Endothelial cell of umbilical vein (primary cell): ENCODE measurements at regions not wholly inside any gene's neighbourhood (a gene's known extent, or its start where the extent isn't known, plus 50 kb on each side); places are given as distances from the start of the nearest gene placed in this dataset.

ENCODE experiments used
- BruUV-seq: library from RNA; stranded (reverse); fragments of 400-500 nt; replicated peaks from 2 replicates; lab custom pipeline; 2021; lab: Mats Ljungman, UMichigan
- CTCF ChIA-PET: fragments of 300-600, 350-600 bp; sonication (Branson Sonifier 250); formaldehyde crosslinking; loops from one replicate; lab custom pipeline; 2021; ENCODE audit warnings: antibody characterized with exemption, inconsistent platforms; lab: Charles Lee
- POLR2A ChIA-PET: fragments of 300-600, 350-600 bp; sonication (Branson Sonifier 250); formaldehyde crosslinking; loops from one replicate; lab custom pipeline; 2021; ENCODE audit warnings: antibody characterized with exemption, inconsistent platforms; lab: Charles Lee
- DNase-seq: peaks from one replicate; pipeline ENCODE4 v3.0.0-alpha.2; 2011; ENCODE audit warnings: low read depth, low spot score
- FAIRE-seq: peaks from 2 replicates; lab custom pipeline; 2011; peaks lifted over from hg19 to GRCh38; lab: Jason Lieb, UNC
- H2AFZ ChIP-seq: 2 replicates; pipeline ENCODE4 v1.6.0; 2012; ENCODE audit warnings: low read depth, low read length, control low read depth, inconsistent platforms
- H3K27ac ChIP-seq: 2 replicates; pipeline ENCODE4 v1.5.1; 2011; ENCODE audit warnings: low read depth, mild to moderate bottlenecking, control low read depth, low read length, moderate library complexity; ENCODE audit not compliant: insufficient read depth
- H3K27me3 ChIP-seq, 2 experiments: 2 replicates each; pipeline versions ENCODE4 v1.6.0 to v1.6.1; 2011; ENCODE audit warnings: low read length in 2 of 2, mixed read lengths in 1 of 2; ENCODE audit not compliant: control insufficient read depth in 2 of 2, insufficient read depth in 2 of 2
- H3K36me3 ChIP-seq, 2 experiments: 2 replicates in 1 of 2; 3 replicates in 1 of 2; pipeline ENCODE4 v1.5.1; 2011; ENCODE audit warnings: low read length in 2 of 2, mild to moderate bottlenecking in 1 of 2, moderate library complexity in 1 of 2; ENCODE audit not compliant: control insufficient read depth in 2 of 2, insufficient read depth in 2 of 2; ENCODE audit errors: extremely low read depth in 1 of 2
- H3K4me1 ChIP-seq: 3 replicates; pipeline ENCODE4 v1.5.1; 2011; ENCODE audit warnings: mild to moderate bottlenecking, low read length; ENCODE audit not compliant: control insufficient read depth, insufficient read depth; ENCODE audit errors: extremely low read depth
- H3K4me2 ChIP-seq: 2 replicates; pipeline ENCODE4 v1.6.1; 2011; ENCODE audit warnings: low read length, control low read depth, mixed read lengths; ENCODE audit not compliant: insufficient read depth
- H3K4me3 ChIP-seq, 3 experiments: fragments of 200-600 bp in 1 of 3; sonication (generic), shearing (Covaris generic) in 1 of 3; replicated peaks in 1 of 3; 2 replicates each; pipeline ENCODE4 v1.5.1; 2011 to 2016; ENCODE audit warnings: control low read depth in 3 of 3, low read length in 3 of 3, mild to moderate bottlenecking in 2 of 3, inconsistent platforms in 1 of 3, low read depth in 1 of 3, moderate library complexity in 1 of 3; ENCODE audit not compliant: insufficient read depth in 1 of 3
- H3K79me2 ChIP-seq: 2 replicates; pipeline ENCODE4 v1.6.0; 2012; ENCODE audit warnings: low read length, inconsistent platforms; ENCODE audit not compliant: control insufficient read depth, insufficient read depth
- H3K9ac ChIP-seq: replicated peaks from 2 replicates; pipeline ENCODE3; 2011; ENCODE audit warnings: low read length, control low read depth; ENCODE audit not compliant: insufficient read depth; ENCODE audit errors: extremely low read depth
- H3K9me1 ChIP-seq: replicated peaks from 3 replicates; pipeline ENCODE4 v1.6.0; 2011; ENCODE audit warnings: mild to moderate bottlenecking, low read length; ENCODE audit not compliant: control insufficient read depth, insufficient read depth; ENCODE audit errors: extremely low read depth
- H3K9me3 ChIP-seq: replicated peaks from 2 replicates; pipeline ENCODE4 v1.5.1; 2012; ENCODE audit warnings: low read length, inconsistent platforms; ENCODE audit not compliant: control insufficient read depth, insufficient read depth
- H4K20me1 ChIP-seq: replicated peaks from 2 replicates; pipeline ENCODE3; 2011; ENCODE audit warnings: mild to moderate bottlenecking, low read length; ENCODE audit not compliant: control insufficient read depth, insufficient read depth; ENCODE audit errors: extremely low read depth
- CTCF ChIP-seq, 2 donors: IDR thresholded peaks; 1 replicate in 1 of 2; 2 replicates in 1 of 2; pipeline ENCODE4 v1.5.1; 2011; ENCODE audit warnings: low read length in 2 of 2, mild to moderate bottlenecking in 2 of 2, moderate library complexity in 2 of 2, control low read depth in 1 of 2, inconsistent platforms in 1 of 2, low read depth in 1 of 2; ENCODE audit not compliant: insufficient read depth in 1 of 2; ENCODE audit errors: extremely low read depth in 1 of 2
- EZH2 ChIP-seq: IDR thresholded peaks from 2 replicates; pipeline ENCODE4 v1.6.1; 2012; ENCODE audit warnings: borderline replicate concordance, low read depth, mild to moderate bottlenecking, moderate library complexity, low read length, inconsistent platforms; ENCODE audit not compliant: severe bottlenecking
- FOS ChIP-seq: IDR thresholded peaks from 2 replicates; pipeline ENCODE4 v1.6.1; 2011; ENCODE audit warnings: mild to moderate bottlenecking, low read length, moderate library complexity, borderline replicate concordance; ENCODE audit not compliant: insufficient read depth
- GATA2 ChIP-seq: IDR thresholded peaks from 2 replicates; pipeline ENCODE4 v1.7.0; 2011; ENCODE audit warnings: low read depth, mild to moderate bottlenecking, moderate library complexity, mixed read lengths, low read length; ENCODE audit not compliant: insufficient read length, insufficient read depth
- JUN ChIP-seq: IDR thresholded peaks from 2 replicates; pipeline ENCODE4 v1.6.1; 2011; ENCODE audit warnings: borderline replicate concordance, low read depth; ENCODE audit not compliant: insufficient read length, insufficient read depth
- MAX ChIP-seq: IDR thresholded peaks from 2 replicates; pipeline ENCODE4 v1.6.1; 2011; ENCODE audit not compliant: insufficient read depth, insufficient read length
- MYC ChIP-seq: IDR thresholded peaks from one replicate; pipeline ENCODE4 v1.6.1; 2011; ENCODE audit warnings: mild to moderate bottlenecking, low read depth, low read length
- POLR2A ChIP-seq: IDR thresholded peaks from 2 replicates; pipeline ENCODE4 v1.6.1; 2012; ENCODE audit warnings: low read depth, mild to moderate bottlenecking, control low read depth, low read length
- POLR2AphosphoS5 ChIP-seq: IDR thresholded peaks from 2 replicates; pipeline ENCODE4 v1.6.1; 2012; ENCODE audit warnings: low read depth, mild to moderate bottlenecking, control low read depth, low read length, moderate library complexity; ENCODE audit not compliant: insufficient read depth
- dilution Hi-C: fragments of 300-500 bp; cut with MboI; formaldehyde crosslinking; loops from one replicate; pipeline ENCODE4 v1.15.0; 2019; ENCODE audit warnings: low sequenced_read_pairs; ENCODE audit not compliant: extremely low pct_ligation_motif_present
- intact Hi-C: fragments of 100-400 bp; cut with micrococcal nuclease; formaldehyde crosslinking; loops from one replicate; pipeline ENCODE4 v1.10.0; 2022

GRCh38 chr1:242856289-242856688 lies 331.8 kb upstream of the PLD5 start:
- intact Hi-C loops: no loop called here
- H3K4me2 ChIP-seq: no peak overlapping the region
- no peak overlapping the region for H3K27ac ChIP-seq
- peak; percentile 26 for TF ChIP-seq MAX
- TF ChIP-seq CTCF (IDR thresholded peaks at IDR 0.05; ENCODE audit: extremely low read depth in 1 of 2, insufficient read depth in 1 of 2, low read depth in 1 of 2, low read length in 2 of 2): no peak
- H2AFZ ChIP-seq: no peak overlapping the region
- CTCF ChIA-PET: no interaction called here
- BruUV-seq: no TSS peak
- DNase-seq: no peak
- H3K9me3 ChIP-seq: no peaks in the 10 kb centered on the region
- no peak overlapping the region for H3K4me3 ChIP-seq
- no peaks in the 10 kb centered on the region for H3K36me3 ChIP-seq
- H3K79me2 ChIP-seq: no peaks in the 10 kb centered on the region
- no peak for FAIRE-seq
- no peaks in the 10 kb centered on the region for H3K27me3 ChIP-seq
- no peaks in the 10 kb centered on the region for H3K4me1 ChIP-seq
- H3K9me1 ChIP-seq: no peaks in the 10 kb centered on the region
- H4K20me1 ChIP-seq: no peaks in the 10 kb centered on the region
- POLR2A ChIA-PET: no interaction called here
- H3K9ac ChIP-seq: no peak overlapping the region
- dilution Hi-C loops: no loop called here

DNA sequence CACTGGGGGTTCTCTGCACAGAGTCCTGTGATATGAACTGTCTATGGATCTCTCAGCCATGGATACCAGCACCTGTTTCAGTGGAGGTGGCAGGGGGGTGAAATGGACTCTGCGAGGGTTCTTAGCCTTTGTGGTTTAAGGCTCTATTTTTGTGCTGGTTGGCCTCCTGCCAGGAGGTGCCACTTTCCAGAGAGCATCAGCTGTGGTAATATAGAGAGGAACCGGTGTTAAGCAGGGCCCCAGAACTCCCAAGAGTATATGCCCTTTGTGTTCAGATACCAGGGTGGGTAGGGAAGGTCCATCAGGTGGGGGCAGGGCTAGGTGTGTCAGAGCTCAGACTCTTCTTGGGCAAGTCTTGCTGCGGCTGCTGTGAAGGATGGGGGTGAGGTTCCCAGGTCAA lies 330.0 kb upstream of the PLD5 start:
- TF ChIP-seq POLR2A: no peak
- TF ChIP-seq JUN: no peak
- no peak for TF ChIP-seq FOS
- TF ChIP-seq EZH2: no peak
- TF ChIP-seq GATA2: no peak
- no peak for TF ChIP-seq POLR2AphosphoS5
- no peak for TF ChIP-seq MYC
- TF ChIP-seq MAX: no peak
- no peak for TF ChIP-seq CTCF (IDR thresholded peaks at IDR 0.05; ENCODE audit: extremely low read depth in 1 of 2, insufficient read depth in 1 of 2, low read depth in 1 of 2, low read length in 2 of 2)
- FAIRE-seq: no peak
- Histone ChIP-seq H3K9ac (no peak overlapping the region), H3K27ac (no peak overlapping the region), H3K36me3 (no peaks in the 10 kb centered on the region), H3K4me1 (no peaks in the 10 kb centered on the region), H3K27me3 (no peaks in the 10 kb centered on the region), H2AFZ (no peak overlapping the region), H3K4me2 (no peak overlapping the region), H3K9me3 (no peaks in the 10 kb centered on the region), H3K4me3 (no peak overlapping the region), H3K9me1 (no peaks in the 10 kb centered on the region), H3K79me2 (no peaks in the 10 kb centered on the region), H4K20me1 (no peaks in the 10 kb centered on the region)
- BruUV-seq: no TSS peak
- dilution Hi-C loops (no loop called here), intact Hi-C loops (no loop called here)
- POLR2A ChIA-PET: no interaction called here
- CTCF ChIA-PET: no interaction called here
- no peak for DNase-seq
